ENCODE measurements at regions not wholly inside any gene's neighbourhood (a gene's known extent, or its start where the extent isn't known, plus 50 kb on each side); places are given as distances from the start of the nearest gene placed in this dataset.
"Not testable (repeated sequence)": the region's sequence is repeated elsewhere in the genome, so short reads cannot be mapped to it uniquely, and the experiment has no call there.

DNA sequence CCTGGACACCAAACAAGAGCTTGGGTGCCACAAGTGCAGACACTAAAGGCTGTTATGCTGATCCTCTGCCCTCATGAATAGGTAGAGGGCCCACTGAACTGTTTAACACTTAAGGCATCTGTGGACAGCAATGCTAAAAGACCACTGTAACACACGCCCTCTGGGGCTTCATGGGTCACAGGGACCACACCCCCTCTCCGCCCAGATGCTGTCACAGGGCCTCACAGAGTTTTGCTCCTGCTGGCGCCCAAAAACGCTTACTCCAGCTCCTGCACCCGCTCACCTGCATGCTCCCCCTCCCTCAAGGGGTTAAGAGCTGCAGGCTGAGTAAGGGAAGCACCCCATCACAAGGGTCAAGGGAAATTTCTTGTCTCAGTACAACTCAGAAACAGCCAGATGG is 141.8 kb upstream of the NUDT4 start (continued):
- TF ChIP-seq, protein P1, sequence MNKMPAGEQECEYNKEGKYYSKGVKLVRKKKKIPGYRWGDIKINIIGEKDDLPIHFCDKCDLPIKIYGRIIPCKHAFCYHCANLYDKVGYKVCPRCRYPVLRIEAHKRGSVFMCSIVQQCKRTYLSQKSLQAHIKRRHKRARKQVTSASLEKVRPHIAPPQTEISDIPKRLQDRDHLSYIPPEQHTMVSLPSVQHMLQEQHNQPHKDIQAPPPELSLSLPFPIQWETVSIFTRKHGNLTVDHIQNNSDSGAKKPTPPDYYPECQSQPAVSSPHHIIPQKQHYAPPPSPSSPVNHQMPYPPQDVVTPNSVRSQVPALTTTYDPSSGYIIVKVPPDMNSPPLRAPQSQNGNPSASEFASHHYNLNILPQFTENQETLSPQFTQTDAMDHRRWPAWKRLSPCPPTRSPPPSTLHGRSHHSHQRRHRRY (tag by site-specific recombination; IDR thresholded peaks at IDR 0.05) = no peak
- TF ChIP-seq ZSCAN30 (tag by site-specific recombination; IDR thresholded peaks at IDR 0.05) = no peak
- TF ChIP-seq ZNF654 (tag by site-specific recombination; IDR thresholded peaks at IDR 0.05; ENCODE audit: low read depth) = no peak
- TF ChIP-seq ZBTB7A (tag by site-specific recombination; IDR thresholded peaks at IDR 0.05; ENCODE audit: low read depth) = no peak

DNA sequence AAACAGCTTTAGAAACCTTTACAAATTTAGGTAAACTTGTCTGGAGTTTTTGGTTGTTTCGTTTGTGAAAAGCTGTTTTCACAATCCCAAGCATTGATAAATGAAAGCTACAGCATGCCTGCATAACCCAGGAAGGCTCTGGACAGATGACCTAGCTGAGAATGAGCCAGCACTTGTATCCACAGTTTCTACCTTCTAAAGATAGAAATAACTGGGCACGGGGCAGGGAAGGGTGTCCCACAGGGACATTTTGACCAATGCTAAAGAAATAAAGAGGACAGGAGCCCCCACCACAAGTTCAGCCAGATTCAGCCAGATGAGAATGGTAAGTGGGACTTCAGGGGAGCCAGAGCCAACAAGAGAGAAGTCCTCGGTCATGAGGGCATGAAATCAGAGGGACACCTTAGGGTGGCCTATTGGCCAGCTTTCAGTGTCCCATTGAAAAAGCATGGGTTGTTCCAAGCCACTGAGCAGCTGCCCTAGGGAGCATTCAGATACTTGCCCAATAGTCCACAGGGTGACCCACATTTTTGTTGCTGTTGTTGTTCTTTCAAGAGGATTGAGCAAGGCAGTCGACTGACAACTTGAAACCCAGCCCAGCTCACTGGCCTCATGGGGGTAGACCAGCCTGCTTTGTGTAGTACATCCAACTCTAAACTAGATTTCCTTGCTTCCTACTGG is 140.3 kb upstream of the NUDT4 start:
- H3K4me3 ChIP-seq (ENCODE audit: low read depth, low read length) = no peak overlapping the region
- TF ChIP-seq, protein P2, sequence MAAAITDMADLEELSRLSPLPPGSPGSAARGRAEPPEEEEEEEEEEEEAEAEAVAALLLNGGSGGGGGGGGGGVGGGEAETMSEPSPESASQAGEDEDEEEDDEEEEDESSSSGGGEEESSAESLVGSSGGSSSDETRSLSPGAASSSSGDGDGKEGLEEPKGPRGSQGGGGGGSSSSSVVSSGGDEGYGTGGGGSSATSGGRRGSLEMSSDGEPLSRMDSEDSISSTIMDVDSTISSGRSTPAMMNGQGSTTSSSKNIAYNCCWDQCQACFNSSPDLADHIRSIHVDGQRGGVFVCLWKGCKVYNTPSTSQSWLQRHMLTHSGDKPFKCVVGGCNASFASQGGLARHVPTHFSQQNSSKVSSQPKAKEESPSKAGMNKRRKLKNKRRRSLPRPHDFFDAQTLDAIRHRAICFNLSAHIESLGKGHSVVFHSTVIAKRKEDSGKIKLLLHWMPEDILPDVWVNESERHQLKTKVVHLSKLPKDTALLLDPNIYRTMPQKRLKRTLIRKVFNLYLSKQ (tag by site-specific recombination; IDR thresholded peaks at IDR 0.05; ENCODE audit: borderline replicate concordance) = no peak
- TF ChIP-seq, protein P3, sequence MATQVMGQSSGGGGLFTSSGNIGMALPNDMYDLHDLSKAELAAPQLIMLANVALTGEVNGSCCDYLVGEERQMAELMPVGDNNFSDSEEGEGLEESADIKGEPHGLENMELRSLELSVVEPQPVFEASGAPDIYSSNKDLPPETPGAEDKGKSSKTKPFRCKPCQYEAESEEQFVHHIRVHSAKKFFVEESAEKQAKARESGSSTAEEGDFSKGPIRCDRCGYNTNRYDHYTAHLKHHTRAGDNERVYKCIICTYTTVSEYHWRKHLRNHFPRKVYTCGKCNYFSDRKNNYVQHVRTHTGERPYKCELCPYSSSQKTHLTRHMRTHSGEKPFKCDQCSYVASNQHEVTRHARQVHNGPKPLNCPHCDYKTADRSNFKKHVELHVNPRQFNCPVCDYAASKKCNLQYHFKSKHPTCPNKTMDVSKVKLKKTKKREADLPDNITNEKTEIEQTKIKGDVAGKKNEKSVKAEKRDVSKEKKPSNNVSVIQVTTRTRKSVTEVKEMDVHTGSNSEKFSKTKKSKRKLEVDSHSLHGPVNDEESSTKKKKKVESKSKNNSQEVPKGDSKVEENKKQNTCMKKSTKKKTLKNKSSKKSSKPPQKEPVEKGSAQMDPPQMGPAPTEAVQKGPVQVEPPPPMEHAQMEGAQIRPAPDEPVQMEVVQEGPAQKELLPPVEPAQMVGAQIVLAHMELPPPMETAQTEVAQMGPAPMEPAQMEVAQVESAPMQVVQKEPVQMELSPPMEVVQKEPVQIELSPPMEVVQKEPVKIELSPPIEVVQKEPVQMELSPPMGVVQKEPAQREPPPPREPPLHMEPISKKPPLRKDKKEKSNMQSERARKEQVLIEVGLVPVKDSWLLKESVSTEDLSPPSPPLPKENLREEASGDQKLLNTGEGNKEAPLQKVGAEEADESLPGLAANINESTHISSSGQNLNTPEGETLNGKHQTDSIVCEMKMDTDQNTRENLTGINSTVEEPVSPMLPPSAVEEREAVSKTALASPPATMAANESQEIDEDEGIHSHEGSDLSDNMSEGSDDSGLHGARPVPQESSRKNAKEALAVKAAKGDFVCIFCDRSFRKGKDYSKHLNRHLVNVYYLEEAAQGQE (tag by site-specific recombination; IDR thresholded peaks at IDR 0.05) = no peak
- TF ChIP-seq ZNF37A (tag by site-specific recombination; IDR thresholded peaks at IDR 0.05) (no peak), ZNF585B (tag by site-specific recombination; IDR thresholded peaks at IDR 0.05) (no peak), BCL11A (tag by site-specific recombination; IDR thresholded peaks at IDR 0.05; ENCODE audit: low read depth) (no peak), ZFP37 (tag by site-specific recombination; IDR thresholded peaks at IDR 0.05) (no peak), ZSCAN30 (tag by site-specific recombination; IDR thresholded peaks at IDR 0.05) (no peak), ZNF132 (tag by site-specific recombination; IDR thresholded peaks at IDR 0.05; ENCODE audit: borderline replicate concordance) (no peak)
- TF ChIP-seq, protein P4, sequence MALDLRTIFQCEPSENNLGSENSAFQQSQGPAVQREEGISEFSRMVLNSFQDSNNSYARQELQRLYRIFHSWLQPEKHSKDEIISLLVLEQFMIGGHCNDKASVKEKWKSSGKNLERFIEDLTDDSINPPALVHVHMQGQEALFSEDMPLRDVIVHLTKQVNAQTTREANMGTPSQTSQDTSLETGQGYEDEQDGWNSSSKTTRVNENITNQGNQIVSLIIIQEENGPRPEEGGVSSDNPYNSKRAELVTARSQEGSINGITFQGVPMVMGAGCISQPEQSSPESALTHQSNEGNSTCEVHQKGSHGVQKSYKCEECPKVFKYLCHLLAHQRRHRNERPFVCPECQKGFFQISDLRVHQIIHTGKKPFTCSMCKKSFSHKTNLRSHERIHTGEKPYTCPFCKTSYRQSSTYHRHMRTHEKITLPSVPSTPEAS (tag by site-specific recombination; IDR thresholded peaks at IDR 0.05) = no peak
- H3K36me3 ChIP-seq (ENCODE audit: control insufficient read depth in 2 of 2, insufficient read depth in 1 of 2, low read length in 2 of 2) = no peaks in the 10 kb centered on the region
- no peaks in the 10 kb centered on the region for H3K9me3 ChIP-seq (ENCODE audit: control insufficient read depth, insufficient read depth, low read depth, low read length)
- H3K4me1 ChIP-seq (ENCODE audit: control insufficient read depth, insufficient read depth, low read length) = peaks cover 3% of the 10 kb centered on the region; the same call in 1 of the 2 replicates
- H3K27ac ChIP-seq (ENCODE audit: extremely low read depth, low read depth, low read length) = no peak overlapping the region
- CTCF ChIA-PET = interaction anchor here (0.7 to 1.2 kb wide), 2 partner anchors 132 to 173 kb away, joined by 3 to 8 read pairs; no protein-coding TSS in a partner anchor
- POLR2A ChIA-PET = no interaction called here

DNA sequence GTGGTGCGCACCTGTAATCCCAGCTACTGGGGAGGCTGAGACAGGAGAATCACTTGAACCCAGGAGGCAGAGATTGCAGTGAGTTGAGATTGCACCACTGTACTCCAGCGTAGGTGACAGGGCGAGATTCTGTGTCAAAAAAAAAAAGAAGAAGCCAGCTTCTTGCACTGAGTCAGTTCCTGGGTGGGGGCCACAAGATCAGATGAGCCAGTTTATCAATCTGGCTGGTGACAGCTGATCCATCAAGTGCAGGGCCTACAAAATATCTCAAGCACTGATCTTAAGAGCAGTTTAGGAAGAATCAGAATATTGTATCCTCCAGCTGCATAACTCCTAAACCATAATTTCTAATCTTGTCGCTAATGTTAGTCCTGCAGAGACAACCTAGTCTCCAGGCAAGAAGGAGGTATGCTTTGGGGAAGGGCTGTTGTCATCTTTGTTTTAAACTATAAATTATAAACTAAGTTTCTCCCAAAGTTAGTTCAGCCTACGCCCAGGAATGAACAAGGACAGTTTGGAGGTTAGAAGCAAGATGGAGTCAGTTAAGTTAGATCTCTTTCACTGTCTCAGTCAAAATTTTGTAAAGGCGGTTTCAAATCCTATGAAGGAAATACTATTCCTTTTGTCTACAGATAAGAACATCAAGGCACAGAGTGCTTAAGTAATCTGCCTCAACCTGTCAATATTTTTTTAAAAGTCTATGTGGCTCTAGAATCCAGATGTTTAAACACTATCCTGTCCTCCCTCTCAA is 139.0 kb upstream of the NUDT4 start:
- H3K4me3 ChIP-seq (ENCODE audit: low read depth, low read length); H3K4me1 ChIP-seq (ENCODE audit: control insufficient read depth, insufficient read depth, low read length); H3K9me3 ChIP-seq (ENCODE audit: control insufficient read depth, insufficient read depth, low read depth, low read length); H3K36me3 ChIP-seq (ENCODE audit: control insufficient read depth in 2 of 2, insufficient read depth in 1 of 2, low read length in 2 of 2); POLR2A ChIA-PET; H3K27ac ChIP-seq (ENCODE audit: extremely low read depth, low read depth, low read length): not testable (repeated sequence)
- CTCF ChIA-PET = interaction anchor here (0.5 kb wide), 1 partner anchor 154 kb away, joined by 3 read pairs; no protein-coding TSS in a partner anchor

All from HEK293 (cell line).